ENCODE measurements at regions not wholly inside any gene's neighbourhood (a gene's known extent, or its start where the extent isn't known, plus 50 kb on each side); places are given as distances from the start of the nearest gene placed in this dataset.

- Histone ChIP-seq H3K27ac (no peak overlapping the region), H3K36me3 (no peaks in the 10 kb centered on the region), H3K4me3 (no peak overlapping the region), H3K4me1 (no peaks in the 10 kb centered on the region), H3K27me3 (no peaks in the 10 kb centered on the region), H3K9me3 (no peaks in the 10 kb centered on the region)
- TF ChIP-seq CTCF (IDR thresholded peaks at IDR 0.05), result no peak
- intact Hi-C loops (cut with DNase I), result no loop called here
- no peak for DNase-seq (ENCODE audit: low spot score in 2 of 2)
Observed at GRCh38 chr12:98185606-98186005, 329.8 kb upstream of the TMPO start.

GRCh38 chr12:98188650-98189077 lies 326.7 kb upstream of the TMPO start:
- intact Hi-C loops (cut with DNase I), result no loop called here
- no peaks in the 10 kb centered on the region for H3K27me3 ChIP-seq
- no peaks in the 10 kb centered on the region for H3K9me3 ChIP-seq
- DNase-seq (ENCODE audit: low spot score in 2 of 2), result no peak
- H3K4me3 ChIP-seq, result no peak overlapping the region
- TF ChIP-seq CTCF (IDR thresholded peaks at IDR 0.05), result no peak
- H3K36me3 ChIP-seq, result no peaks in the 10 kb centered on the region
- H3K4me1 ChIP-seq, result no peaks in the 10 kb centered on the region
- no peak overlapping the region for H3K27ac ChIP-seq

- no peak for TF ChIP-seq CTCF (IDR thresholded peaks at IDR 0.05)
- Histone ChIP-seq H3K27me3 (no peaks in the 10 kb centered on the region), H3K9me3 (no peaks in the 10 kb centered on the region), H3K4me1 (no peaks in the 10 kb centered on the region), H3K27ac (no peak overlapping the region), H3K4me3 (no peak overlapping the region), H3K36me3 (no peaks in the 10 kb centered on the region)
- intact Hi-C loops (cut with DNase I), result no loop called here
- no peak for DNase-seq (ENCODE audit: low spot score in 2 of 2)
Observed at GRCh38 chr12:98194591-98194990, 320.8 kb upstream of the TMPO start.

GRCh38 chr12:98198261-98198982 lies 317.0 kb upstream of the TMPO start:
- Histone ChIP-seq H3K4me1 (no peaks in the 10 kb centered on the region), H3K4me3 (no peak overlapping the region), H3K27me3 (no peaks in the 10 kb centered on the region), H3K27ac (no peak overlapping the region), H3K36me3 (no peaks in the 10 kb centered on the region), H3K9me3 (no peaks in the 10 kb centered on the region)
- intact Hi-C loops (cut with DNase I), result no loop called here
- TF ChIP-seq CTCF (IDR thresholded peaks at IDR 0.05), result no peak
- no peak for DNase-seq (ENCODE audit: low spot score in 2 of 2)

- H3K4me1 ChIP-seq, result no peaks in the 10 kb centered on the region
Observed at GRCh38 chr12:98208816-98209215, 306.6 kb upstream of the TMPO start.

More at GRCh38 chr12:98208816-98209215, 306.6 kb upstream of the TMPO start:
- no peak overlapping the region for H3K4me3 ChIP-seq
- no peak for DNase-seq (ENCODE audit: low spot score in 2 of 2)
- peaks cover 0 to 5% of the 10 kb centered on the region in 2 donors for H3K9me3 ChIP-seq
- intact Hi-C loops (cut with DNase I), result no loop called here
- no peaks in the 10 kb centered on the region for H3K27me3 ChIP-seq
- H3K27ac ChIP-seq, result no peak overlapping the region
- no peaks in the 10 kb centered on the region for H3K36me3 ChIP-seq
- TF ChIP-seq CTCF (IDR thresholded peaks at IDR 0.05), result no peak
